ENCODE measurements at regions not wholly inside any gene's neighbourhood (a gene's known extent, or its start where the extent isn't known, plus 50 kb on each side); places are given as distances from the start of the nearest gene placed in this dataset.

DNA sequence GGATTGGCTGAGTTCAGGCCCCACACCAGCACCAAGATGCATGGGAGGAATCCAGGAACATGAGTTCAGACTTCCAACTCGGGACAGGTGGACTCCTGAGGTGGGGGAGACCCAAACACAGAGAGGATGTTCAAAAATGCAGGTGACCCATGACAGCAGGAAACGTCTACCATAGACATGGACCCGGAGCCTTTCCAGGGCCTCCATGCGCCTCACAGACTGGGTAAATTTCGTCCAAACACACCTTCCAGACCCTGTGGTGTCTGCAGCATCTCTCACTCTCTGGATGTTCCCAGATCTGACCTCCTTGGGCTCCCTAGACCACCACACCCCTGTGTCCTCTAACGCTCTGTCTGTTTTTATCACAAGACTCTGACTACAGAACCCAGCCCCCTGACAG is 87.7 kb downstream of the PXDC1 start:
- TF ChIP-seq, protein P1, sequence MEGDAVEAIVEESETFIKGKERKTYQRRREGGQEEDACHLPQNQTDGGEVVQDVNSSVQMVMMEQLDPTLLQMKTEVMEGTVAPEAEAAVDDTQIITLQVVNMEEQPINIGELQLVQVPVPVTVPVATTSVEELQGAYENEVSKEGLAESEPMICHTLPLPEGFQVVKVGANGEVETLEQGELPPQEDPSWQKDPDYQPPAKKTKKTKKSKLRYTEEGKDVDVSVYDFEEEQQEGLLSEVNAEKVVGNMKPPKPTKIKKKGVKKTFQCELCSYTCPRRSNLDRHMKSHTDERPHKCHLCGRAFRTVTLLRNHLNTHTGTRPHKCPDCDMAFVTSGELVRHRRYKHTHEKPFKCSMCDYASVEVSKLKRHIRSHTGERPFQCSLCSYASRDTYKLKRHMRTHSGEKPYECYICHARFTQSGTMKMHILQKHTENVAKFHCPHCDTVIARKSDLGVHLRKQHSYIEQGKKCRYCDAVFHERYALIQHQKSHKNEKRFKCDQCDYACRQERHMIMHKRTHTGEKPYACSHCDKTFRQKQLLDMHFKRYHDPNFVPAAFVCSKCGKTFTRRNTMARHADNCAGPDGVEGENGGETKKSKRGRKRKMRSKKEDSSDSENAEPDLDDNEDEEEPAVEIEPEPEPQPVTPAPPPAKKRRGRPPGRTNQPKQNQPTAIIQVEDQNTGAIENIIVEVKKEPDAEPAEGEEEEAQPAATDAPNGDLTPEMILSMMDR (IDR thresholded peaks at IDR 0.05), result no peak
- TF ChIP-seq POLR2A (IDR thresholded peaks at IDR 0.05) (no peak), EP300 (IDR thresholded peaks at IDR 0.05) (no peak), POLR2AphosphoS5 (IDR thresholded peaks at IDR 0.05) (no peak)
